HG03432 (cell line): ENCODE measurements at regions not wholly inside any gene's neighbourhood (a gene's known extent, or its start where the extent isn't known, plus 50 kb on each side); places are given as distances from the start of the nearest gene placed in this dataset.

Source experiments
- ATAC-seq: cut with Tn5 transposase; IDR thresholded peaks from one replicate; pipeline ENCODE4 v1.9.1; 2021; ENCODE audit warnings: mild to moderate bottlenecking, moderate library complexity; ENCODE audit not compliant: unreplicated experiment

GRCh38 chr14:97878206-97878605, 1081.0 kb downstream of the VRK1 start:
- no peak for ATAC-seq

DNA sequence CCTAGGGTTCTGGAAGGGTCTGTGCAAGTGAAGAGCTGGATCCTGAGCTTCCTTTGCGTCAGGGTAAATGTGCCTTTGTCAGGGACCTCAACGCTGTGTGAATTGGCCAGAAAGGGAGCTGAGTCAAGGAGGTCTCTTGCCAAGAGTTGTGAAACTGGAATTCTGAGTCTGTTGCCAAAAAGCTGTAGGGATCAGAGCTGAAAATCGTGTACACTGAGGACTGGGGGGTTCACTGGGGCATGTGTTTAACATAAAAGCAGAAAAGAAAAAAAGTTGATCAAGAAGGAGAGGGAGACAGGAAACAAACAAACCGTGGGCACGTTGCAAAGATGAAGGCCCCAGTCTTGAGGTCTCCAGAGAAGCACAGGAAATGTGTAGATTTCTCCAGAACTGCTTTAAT, 1081.5 kb downstream of the VRK1 start:
- no peak for ATAC-seq

DNA sequence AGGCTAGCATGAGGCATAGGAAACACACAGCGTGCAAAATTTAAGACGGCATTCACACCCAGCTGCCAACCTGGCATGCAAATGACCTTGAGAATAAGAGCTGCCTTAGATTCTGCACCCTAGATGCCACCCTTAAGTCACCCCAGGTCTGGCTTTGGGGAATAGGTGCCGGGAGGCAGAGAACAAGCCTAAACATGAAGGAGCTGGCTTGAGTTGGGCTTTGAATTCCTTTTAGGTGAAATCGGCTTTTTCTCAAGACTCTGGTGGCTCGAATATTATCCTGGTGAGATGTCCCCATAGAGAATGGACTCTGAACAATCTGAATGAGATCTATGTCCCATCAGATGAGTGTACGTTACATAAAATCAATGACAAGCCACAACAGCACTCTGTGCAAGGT, 1090.5 kb downstream of the VRK1 start:
- no peak for ATAC-seq

DNA sequence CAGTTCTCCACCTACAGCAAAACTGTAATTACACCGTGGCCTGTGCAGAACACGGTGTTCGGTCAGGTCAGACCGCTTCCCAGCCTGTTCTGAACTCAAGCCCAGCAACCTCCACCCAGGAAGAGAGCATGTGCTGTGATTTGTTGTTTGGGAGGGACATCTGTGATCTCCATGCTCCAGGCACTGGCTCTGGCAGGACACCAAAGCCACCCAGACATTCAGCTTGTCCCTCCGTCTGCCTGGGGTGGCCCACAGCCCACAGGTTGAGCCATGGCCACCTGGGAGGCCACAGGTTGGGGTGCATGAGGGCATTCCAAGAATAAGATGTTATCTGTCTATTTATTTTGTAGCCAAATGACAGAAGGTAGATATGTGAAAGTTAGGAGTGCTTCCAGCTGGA, 1091.1 kb downstream of the VRK1 start:
- ATAC-seq, result no peak

- ATAC-seq, result no peak
Observed at GRCh38 chr14:97891515-97891914, 1094.3 kb downstream of the VRK1 start.

GRCh38 chr14:97894552-97894951, 1097.4 kb downstream of the VRK1 start:
- ATAC-seq, result no peak

- no peak for ATAC-seq
Observed at GRCh38 chr14:97900196-97900854, 1103.1 kb downstream of the VRK1 start.

- ATAC-seq, result no peak
Observed at GRCh38 chr14:97902630-97903029, 1105.4 kb downstream of the VRK1 start.

- no peak for ATAC-seq
Observed at GRCh38 chr14:97903821-97904220, 1106.6 kb downstream of the VRK1 start.

GRCh38 chr14:97912217-97912616, 1115.0 kb downstream of the VRK1 start:
- ATAC-seq, result no peak

GRCh38 chr14:97916100-97916499, 1118.9 kb downstream of the VRK1 start:
- no peak for ATAC-seq

DNA sequence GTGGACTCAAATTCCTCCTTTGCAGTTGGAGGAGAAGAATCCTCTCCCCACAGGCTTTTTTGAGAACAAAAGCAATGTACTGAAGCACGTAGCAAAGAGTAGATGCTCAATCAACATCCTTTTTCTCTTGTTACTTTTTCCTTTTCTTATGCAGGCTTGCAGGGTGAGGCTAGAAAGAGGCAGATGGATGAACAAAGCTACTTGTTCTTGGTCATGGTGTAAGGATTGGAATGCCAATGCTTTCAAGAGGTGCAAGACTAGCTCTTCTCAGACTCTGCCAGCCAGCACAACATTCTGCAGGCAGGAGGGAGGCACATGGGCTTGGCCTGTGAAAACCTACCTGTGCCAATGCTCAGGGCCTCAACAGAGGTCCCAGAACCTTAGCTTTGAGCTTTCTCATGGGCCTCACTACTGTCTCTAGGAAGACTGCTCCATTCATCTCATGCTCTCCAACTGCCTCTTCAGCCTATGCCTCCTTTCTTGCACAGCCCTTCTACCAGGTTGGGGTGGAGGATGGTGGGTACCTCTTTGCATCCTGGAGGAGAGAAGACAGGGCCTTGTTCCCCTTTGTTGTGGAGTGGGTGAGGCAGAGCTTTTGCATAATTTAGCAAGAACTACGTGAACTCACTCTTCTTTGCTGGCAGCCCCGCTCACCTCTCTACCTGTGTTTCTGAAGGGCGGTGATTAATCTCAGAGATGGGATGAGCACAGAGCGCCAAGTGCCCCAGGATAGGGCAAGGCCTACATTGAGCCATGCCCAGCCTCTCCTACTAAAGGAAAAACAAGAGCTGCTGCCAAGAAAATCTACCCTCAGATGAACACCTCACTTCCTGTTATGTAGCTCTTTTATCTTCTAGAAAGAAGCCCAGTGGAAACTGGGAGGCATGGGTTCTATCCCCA, 1119.7 kb downstream of the VRK1 start:
- ATAC-seq, result no peak

DNA sequence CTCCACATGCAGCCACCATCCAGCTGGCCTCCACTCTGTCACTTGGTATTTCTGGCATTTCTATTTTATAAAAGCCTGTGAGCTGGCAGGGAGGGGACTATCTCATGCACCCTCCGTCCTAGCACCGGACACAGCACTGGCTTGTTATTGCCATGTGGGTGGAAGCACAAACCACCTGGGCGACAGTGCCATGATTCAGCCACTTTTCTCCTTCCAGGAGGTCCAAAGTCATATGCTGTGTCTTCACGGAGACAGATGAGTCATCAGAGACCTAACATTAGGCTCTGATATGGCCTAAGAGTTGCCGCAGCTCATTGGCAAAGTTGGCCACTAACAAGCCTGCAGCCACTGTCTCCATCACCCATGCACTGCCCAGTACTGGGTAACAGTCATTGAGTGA, 1123.0 kb downstream of the VRK1 start:
- no peak for ATAC-seq

GRCh38 chr14:97921296-97921695, 1124.1 kb downstream of the VRK1 start:
- no peak for ATAC-seq

DNA sequence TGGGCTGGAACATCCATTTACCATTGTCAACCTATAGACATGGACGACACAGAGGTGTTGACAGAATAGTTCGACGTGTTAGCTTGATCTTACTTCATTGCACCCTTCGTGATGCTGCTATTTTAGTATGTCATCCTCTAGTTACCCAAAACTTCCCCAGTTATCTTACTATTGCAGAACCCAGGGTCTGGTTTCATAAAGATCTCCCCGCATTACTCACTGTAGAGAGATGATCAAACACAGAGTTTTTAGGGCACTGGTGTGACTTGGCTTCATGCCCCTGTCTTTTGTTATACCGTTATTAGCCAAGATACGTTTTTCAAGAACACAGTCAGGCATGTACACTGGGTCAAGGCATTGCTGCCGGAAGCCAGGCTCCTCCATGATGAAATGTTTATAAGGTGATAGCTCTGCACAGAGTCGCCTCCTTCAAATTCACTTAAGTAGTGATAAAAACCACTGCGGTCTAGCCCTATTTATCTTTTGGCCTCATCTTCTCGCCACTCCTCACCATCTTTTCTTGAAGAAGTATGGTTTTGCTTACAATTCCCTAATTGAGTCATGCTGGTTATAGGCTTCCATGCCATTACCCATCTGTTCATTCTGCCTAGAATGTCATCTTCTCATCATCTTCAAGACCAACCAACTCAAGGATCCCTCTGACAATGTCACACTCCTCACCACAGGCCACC, 1127.9 kb downstream of the VRK1 start:
- no peak for ATAC-seq

DNA sequence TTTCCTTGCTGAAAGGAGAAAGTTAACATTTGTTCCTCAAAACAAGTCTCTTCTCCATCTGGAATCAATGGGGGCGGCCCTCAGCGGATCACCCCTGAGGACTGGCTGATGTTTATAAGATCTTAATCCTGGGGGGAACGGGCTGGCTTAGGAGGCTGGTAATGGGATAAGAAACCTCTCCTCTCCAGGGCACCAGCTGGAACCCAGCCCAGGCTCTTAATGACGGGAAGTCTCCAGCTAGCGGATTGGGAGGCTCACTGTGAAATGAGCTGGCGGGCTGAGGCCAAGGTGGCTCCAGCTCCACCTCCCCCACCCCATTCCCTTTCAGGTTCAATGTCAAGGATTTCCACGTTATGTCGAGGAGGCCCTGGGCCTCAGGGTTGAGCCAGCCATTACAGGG, 1133.0 kb downstream of the VRK1 start:
- no peak for ATAC-seq

DNA sequence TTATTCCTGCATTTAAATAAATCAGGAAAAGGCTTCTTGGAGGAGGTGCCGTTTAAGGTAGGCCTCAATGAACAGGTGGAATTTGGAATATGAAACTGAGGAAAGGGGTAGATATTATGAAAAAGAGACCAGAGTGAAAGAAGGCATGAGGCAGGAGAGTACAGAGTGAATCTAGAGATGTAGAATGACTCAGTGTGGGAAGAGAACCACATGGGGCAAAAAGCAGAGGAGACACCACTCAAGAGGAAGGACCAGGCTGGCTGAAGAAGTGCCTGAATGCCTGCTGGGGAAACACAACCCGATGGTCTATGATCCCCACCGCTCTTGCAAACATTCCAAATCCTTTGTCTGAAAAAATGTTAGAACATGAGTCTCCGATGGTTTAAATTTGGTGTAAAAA, 1134.1 kb downstream of the VRK1 start:
- ATAC-seq, result no peak

- ATAC-seq, result no peak
Observed at GRCh38 chr14:97942921-97943320, 1145.7 kb downstream of the VRK1 start.

GRCh38 chr14:97943619-97944018, 1146.4 kb downstream of the VRK1 start:
- ATAC-seq, result no peak

GRCh38 chr14:97944380-97944779, 1147.2 kb downstream of the VRK1 start:
- ATAC-seq, result no peak

DNA sequence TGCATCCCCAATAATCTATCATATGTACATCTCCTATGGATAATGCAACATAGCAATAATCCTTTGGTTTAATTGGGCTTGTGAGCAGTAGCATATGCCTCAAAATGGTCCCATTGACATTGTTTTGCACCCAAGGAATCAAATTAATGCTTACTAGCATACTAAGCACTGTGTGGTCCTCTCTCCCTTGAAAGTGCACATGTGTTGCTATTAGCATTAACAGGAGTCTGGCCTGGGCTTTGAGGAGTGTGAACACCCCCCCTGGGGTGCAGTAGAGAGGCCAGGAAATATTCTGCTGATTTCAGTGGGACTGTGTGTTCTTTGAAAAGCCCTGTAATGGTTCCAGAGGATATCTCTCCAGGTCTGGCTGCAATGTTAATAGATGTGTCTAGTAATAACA, 1148.4 kb downstream of the VRK1 start:
- ATAC-seq, result no peak

DNA sequence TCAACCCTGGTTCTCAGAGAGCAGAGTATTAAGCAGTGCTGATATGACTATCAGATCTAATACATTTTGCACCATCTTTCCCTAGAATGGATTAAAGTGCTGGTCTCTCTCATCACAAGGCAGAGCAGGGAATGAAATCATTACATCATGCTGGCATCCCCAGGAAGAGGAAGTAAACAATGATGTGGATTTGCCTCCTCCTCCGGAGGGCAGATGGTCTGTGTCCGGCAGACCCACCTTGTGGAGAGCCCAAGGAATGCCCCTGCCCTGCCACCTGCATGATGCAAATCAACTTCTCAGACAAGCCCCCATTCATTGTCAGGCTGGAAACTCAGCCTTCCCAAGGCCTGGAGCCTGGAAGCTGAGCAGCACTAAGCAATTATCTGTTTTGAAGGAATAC, 1149.1 kb downstream of the VRK1 start:
- ATAC-seq, result no peak
